ENCODE measurements at regions not wholly inside any gene's neighbourhood (a gene's known extent, or its start where the extent isn't known, plus 50 kb on each side); places are given as distances from the start of the nearest gene placed in this dataset.
A peak's percentile ranks its signal among the peaks of the same experiment; 100 is the strongest.
"Not testable (repeated sequence)": the region's sequence is repeated elsewhere in the genome, so short reads cannot be mapped to it uniquely, and the experiment has no call there.

DNA sequence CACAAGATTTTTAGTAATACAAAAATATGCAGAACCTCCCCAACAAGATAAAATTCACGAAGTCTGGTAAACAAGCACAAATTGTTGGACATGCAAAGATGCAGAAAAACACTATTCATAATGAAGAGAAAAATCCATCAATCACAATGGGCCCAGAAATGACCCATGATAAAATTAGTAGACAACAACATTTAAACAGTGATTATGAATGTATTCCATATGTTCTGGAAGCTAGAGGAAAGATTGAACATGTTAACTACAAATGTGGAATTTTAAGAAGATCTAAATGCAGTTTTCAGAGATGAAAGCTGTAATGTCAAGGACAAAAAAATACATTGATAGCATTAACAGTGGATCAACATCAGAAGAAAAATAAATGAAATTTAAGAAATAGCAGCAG lies 243.3 kb upstream of the LINC00305 start:
- no peak for DNase-seq

DNA sequence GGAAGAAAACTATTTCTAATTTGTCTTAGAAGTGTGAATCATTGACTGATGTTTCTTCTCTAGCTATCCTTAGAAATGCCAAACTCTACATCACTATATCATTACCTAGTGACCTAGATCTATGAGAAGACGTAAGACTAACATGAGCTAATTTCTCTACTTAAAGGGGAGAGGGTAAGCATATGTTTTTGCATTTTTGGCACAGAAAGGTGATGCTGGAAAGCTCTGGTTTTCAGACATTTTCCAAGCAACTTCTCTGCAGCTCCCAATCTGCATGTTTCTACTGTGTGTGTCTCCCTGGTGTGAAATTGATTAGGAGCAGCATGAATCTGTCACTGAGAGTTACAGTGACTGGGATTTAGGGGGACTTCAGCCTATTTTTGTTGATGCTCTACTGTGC lies 235.2 kb upstream of the LINC00305 start:
- DNase-seq: no peak

DNA sequence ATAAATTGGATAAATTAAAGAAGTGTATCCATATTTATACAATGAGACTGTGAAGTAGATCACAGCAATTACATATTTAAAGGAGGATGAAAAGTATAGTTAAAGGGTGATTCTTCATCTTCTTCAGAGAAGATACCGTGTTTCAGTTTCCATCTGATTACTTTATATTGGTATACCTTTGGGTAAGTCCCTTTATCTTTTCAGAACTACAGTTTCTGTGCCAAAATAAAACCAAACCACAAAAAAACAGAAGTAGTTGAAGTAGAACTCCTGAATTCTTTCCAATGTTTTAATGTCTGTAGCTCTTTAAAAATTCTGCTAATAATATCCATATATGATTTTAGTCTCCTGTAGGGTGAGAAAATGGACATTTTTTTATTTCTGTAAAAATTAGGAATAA lies 231.2 kb upstream of the LINC00305 start:
- DNase-seq: no peak

- no peak for DNase-seq
Observed at GRCh38 chr18:64379662-64380061, 230.8 kb upstream of the LINC00305 start.

- no peak for DNase-seq
Observed at GRCh38 chr18:64377446-64377845, 228.6 kb upstream of the LINC00305 start.

- DNase-seq: no peak
Observed at GRCh38 chr18:64372850-64373249, 224.0 kb upstream of the LINC00305 start.

- not testable (repeated sequence) for DNase-seq
Observed at GRCh38 chr18:64369830-64370440, 221.0 kb upstream of the LINC00305 start.

DNA sequence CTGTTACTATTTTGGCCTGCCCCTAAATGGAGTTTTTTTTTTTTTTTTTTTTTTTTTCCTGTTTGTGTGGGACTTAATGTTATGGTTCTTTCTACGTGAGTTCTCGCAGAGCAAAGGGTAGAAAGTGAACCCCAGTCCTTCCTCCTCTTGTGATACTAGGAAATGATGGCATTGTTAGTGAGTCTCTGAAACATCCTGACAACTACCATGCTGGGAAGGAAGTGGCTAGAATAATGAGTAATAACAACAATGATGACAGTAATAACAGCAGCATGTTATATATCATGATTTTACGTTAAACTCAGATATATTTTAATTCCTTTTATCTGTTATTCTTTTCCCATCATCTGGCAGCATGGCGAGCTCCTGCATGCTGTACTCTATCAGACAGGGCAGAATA lies 216.2 kb upstream of the LINC00305 start:
- no peak for DNase-seq

- DNase-seq: no peak
Observed at GRCh38 chr18:64337673-64338072, 188.8 kb upstream of the LINC00305 start.

- no peak for DNase-seq
Observed at GRCh38 chr18:64337018-64337417, 188.1 kb upstream of the LINC00305 start.

DNA sequence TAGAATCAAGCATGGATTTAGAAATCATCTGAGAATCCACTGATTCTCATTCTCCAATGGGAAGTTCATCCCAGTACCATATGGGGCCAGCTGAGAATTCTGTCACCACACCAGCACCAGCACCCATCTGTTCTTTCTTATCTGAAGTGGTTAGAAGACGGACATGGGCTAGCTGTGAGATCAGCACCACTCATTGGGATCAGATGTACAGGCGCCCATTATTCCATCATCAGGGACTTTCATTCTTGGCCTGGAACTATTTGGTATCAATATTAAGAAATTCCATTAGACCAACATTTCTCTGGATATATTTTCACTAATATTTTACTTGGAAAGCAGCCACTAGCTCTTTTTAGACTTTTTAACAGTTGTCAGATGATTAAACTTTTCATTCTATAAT lies 185.9 kb upstream of the LINC00305 start:
- DNase-seq: peak; percentile 1

GRCh38 chr18:64333584-64333983 lies 184.7 kb upstream of the LINC00305 start:
- DNase-seq: no peak

- no peak for DNase-seq
Observed at GRCh38 chr18:64332835-64333234, 183.9 kb upstream of the LINC00305 start.

GRCh38 chr18:64331419-64331818 lies 182.5 kb upstream of the LINC00305 start:
- no peak for DNase-seq

DNA sequence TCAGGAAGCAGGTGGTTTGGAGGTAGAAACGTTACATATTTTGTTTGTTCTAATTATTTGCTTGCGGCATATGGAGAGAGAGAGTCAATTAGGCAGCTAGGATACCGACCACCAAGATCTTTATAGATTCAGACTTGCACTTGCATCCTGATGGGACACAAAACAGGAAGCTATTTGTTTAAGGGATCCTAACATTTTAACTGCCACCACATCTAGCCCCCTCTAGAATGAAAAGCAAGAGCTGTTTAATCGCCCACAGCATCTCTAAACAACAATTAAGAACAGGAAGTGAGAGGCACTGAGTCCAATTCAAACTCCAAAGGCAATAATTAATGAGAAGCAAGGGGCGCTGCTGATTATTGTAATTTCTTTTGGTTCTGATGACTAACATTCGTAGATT lies 182.0 kb upstream of the LINC00305 start:
- no peak for DNase-seq

- no peak for DNase-seq
Observed at GRCh38 chr18:64330161-64330560, 181.3 kb upstream of the LINC00305 start.

DNA sequence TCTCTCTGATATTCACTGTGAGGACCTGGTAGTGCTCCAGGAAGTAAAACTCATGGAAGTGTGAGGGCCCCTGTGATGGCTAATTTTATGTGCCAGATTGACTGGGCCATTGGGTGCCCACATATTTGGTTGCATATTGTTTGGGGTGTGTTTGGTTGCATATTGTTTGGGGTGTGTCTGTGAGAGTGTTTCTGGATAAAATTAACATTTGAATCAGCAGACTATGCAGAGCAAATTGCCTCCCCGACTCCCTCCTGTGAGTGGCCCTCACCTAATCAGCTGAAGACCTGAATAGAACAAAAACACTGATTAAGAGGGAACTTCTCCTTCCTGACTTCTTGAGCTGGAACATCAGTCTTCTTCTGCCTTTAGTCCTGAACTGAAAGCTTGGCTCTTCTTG lies 173.3 kb upstream of the LINC00305 start:
- no peak for DNase-seq

DNA sequence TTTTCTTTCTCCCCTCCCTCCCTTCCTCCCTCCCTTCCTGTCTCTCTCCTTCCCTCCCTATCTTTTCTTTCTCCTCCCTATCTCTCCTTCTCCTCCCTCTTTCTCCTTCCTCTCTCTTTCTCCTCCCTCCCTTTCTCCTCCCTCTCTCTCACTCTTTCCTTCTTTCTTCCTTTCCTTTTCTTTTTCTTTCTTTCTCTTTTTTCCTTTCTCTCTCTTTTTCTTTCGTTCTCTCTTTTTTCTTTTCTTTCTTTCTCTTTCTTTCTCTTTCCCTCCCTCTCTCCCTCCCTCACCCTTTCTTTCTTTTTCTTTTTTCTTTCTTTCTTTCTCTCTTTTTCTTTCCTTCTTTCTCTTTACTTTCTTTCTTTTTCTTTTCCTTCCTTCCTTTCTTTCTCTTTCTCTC lies 169.7 kb upstream of the LINC00305 start:
- no peak for DNase-seq

DNA sequence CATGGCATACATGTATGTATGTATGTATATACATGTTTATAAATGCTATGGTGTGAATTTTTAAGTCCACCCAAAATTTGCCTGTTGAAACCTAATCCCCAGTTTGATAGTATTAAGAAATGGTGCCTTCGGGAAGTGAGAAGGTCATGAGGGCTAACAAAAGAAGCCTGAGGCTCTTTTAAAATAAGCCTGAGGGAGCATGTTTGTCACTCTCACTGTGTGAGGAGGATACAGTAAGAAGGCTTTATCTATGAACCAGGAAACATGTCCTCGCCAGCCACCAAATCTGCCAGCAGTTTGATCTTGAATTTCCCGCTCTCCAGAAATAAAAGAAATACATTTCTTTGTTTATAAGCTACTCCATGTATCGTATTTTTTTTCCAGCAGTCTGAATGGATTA lies 163.0 kb upstream of the LINC00305 start:
- no peak for DNase-seq

DNA sequence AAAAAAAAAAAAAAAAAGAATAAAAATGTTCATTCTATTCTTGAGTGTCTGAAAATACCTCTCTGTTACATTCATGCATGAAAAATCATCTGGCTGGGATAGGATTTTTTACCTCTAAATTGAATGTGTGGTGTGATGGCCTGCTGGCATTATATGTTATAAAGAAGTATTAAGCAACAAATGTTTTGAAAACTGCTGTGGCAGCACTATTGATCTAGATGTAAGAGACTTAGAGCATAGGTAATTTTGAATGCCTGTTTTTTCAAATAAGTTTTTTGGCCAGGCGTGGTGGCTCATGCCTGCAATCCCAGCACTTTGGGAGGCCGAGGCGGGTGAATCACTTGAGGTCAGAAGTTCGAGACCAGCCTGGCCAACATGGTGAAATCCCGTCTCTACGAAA lies 147.0 kb upstream of the LINC00305 start:
- no peak for DNase-seq

GRCh38 chr18:64294967-64295366 lies 146.1 kb upstream of the LINC00305 start:
- no peak for DNase-seq

GRCh38 chr18:64288432-64288831 lies 139.5 kb upstream of the LINC00305 start:
- DNase-seq: no peak

DNA sequence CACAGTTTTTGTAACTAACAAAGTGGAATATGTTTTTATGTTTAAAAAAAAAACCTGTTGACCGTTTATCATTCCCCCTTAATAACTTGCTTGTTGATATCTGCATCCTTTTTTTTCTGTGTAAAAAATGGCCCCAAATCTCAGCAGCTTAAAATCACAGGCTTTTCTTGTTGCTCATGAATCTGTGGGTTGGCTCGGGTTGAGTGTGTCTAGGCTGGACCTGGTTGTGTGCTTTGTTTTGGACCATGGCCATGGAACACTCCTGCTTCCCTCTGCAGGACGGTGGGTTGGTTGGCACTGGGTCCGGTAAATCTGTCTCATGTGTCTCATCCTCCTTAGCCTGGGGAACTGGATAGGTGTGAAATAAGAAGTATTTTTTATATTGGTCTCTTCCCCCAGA lies 139.0 kb upstream of the LINC00305 start:
- DNase-seq: no peak

GRCh38 chr18:64283059-64283458 lies 134.2 kb upstream of the LINC00305 start:
- no peak for DNase-seq

GRCh38 chr18:64278026-64278425 lies 129.1 kb upstream of the LINC00305 start:
- no peak for DNase-seq

All from DMS 273 treated with DMSO at 0.1 percent for 48 hours (cell line).